AG08396 (cell line): ENCODE measurements at regions not wholly inside any gene's neighbourhood (a gene's known extent, or its start where the extent isn't known, plus 50 kb on each side); places are given as distances from the start of the nearest gene placed in this dataset.
"Not testable (repeated sequence)": the region's sequence is repeated elsewhere in the genome, so short reads cannot be mapped to it uniquely, and the experiment has no call there.

Experiments
- DNase-seq: peaks from one replicate; pipeline ENCODE4 v3.0.0; 2012; ENCODE audit warnings: low spot score, mixed read lengths

- DNase-seq: no peak
Observed at GRCh38 chr12:70070494-70071007, 172.7 kb upstream of the CNOT2 start.

GRCh38 chr12:70074510-70074909, 168.7 kb upstream of the CNOT2 start:
- no peak for DNase-seq

- DNase-seq: no peak
Observed at GRCh38 chr12:70077441-70077840, 165.8 kb upstream of the CNOT2 start.

GRCh38 chr12:70078161-70078560, 165.1 kb upstream of the CNOT2 start:
- no peak for DNase-seq

GRCh38 chr12:70080566-70080965, 162.7 kb upstream of the CNOT2 start:
- DNase-seq: no peak

GRCh38 chr12:70082997-70083676, 160.1 kb upstream of the CNOT2 start:
- DNase-seq: no peak

GRCh38 chr12:70083677-70084020, 159.6 kb upstream of the CNOT2 start:
- no peak for DNase-seq

- DNase-seq: not testable (repeated sequence)
Observed at GRCh38 chr12:70086372-70086771, 156.9 kb upstream of the CNOT2 start.

GRCh38 chr12:70091021-70091521, 152.2 kb upstream of the CNOT2 start:
- DNase-seq: no peak

GRCh38 chr12:70094467-70094866, 148.8 kb upstream of the CNOT2 start:
- DNase-seq: no peak

- DNase-seq: no peak
Observed at GRCh38 chr12:70096759-70097410, 146.3 kb upstream of the CNOT2 start.

- no peak for DNase-seq
Observed at GRCh38 chr12:70101064-70101463, 142.2 kb upstream of the CNOT2 start.

GRCh38 chr12:70106347-70106746, 136.9 kb upstream of the CNOT2 start:
- DNase-seq: no peak

- DNase-seq: no peak
Observed at GRCh38 chr12:70110085-70110484, 133.1 kb upstream of the CNOT2 start.

- DNase-seq: no peak
Observed at GRCh38 chr12:70117670-70118069, 125.6 kb upstream of the CNOT2 start.

- no peak for DNase-seq
Observed at GRCh38 chr12:70120970-70121369, 122.3 kb upstream of the CNOT2 start.

- DNase-seq: no peak
Observed at GRCh38 chr12:70121562-70121961, 121.7 kb upstream of the CNOT2 start.

- no peak for DNase-seq
Observed at GRCh38 chr12:70122804-70123203, 120.4 kb upstream of the CNOT2 start.

GRCh38 chr12:70149013-70149412, 94.2 kb upstream of the CNOT2 start:
- DNase-seq: no peak

- DNase-seq: no peak
Observed at GRCh38 chr12:70149665-70150064, 93.6 kb upstream of the CNOT2 start.

GRCh38 chr12:70150230-70150629, 93.0 kb upstream of the CNOT2 start:
- no peak for DNase-seq

GRCh38 chr12:70151993-70152392, 91.2 kb upstream of the CNOT2 start:
- DNase-seq: no peak

- no peak for DNase-seq
Observed at GRCh38 chr12:70154087-70154638, 89.1 kb upstream of the CNOT2 start.
